ENCODE measurements at regions not wholly inside any gene's neighbourhood (a gene's known extent, or its start where the extent isn't known, plus 50 kb on each side); places are given as distances from the start of the nearest gene placed in this dataset.
"Not testable (repeated sequence)": the region's sequence is repeated elsewhere in the genome, so short reads cannot be mapped to it uniquely, and the experiment has no call there.

DNA sequence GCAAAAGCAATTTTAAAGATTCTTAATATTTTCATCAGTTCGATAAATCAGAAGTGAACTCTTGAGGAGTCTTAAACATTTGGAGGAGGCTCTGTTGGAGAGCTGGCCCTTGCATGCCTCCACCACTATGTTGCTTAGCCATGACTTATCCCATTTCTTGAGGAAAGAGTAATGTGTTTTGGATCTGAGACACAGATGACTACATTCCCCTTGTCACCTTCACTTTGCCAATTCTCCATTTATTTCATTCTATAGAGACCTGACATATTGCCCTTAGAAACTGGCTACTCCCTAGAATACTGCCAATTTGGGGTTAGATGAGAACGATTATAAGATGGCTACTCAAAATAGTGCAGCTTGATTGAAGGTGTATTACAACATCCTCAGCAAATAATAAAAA is 157.4 kb upstream of the TMEM260 start:
- no peak for DNase-seq (ENCODE audit: low spot score)

DNA sequence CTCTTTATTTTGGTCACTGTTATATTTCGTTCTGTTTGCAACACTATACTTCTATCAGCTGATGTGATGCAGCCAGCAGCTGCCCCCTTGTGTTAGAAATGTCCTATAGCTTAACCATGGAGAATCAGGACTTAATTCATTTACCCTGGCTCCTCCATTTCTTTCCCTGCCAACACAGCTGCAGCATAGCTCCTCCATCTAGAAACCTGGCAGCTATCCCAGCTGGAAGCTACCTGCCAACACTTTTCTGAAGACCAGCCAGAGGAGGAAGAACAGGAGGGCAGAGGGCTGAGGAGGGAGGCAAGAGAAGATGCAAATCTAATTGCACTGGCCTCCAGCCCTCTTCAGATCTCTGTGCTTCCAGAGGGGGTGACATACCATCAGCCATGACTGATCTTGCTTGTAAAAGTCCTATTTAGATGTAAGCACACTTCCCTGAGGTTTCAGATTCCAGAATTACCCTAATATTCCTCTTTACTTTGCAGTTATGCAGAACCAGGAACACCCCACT is 156.8 kb upstream of the TMEM260 start:
- DNase-seq (ENCODE audit: low spot score), result peak; percentile 40

DNA sequence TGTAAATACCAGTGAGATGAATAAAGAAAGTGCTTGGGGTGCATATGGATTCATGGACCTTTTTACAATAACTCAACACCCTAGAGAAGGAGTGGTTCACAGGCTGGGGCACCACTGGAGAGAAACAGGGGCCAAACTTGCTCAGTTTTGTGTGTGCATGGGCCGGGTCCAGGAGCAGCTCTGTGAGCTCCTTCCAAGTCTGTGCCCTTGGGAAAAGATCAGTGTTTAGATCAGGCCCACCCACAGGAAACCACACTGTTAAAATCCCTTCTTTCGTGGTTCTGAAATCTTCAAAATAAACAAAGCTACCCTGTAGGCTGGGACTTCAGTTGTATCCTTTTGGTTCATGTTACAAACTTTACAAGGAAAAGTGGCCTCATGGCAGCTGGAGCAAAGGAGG is 156.1 kb upstream of the TMEM260 start:
- no peak for DNase-seq (ENCODE audit: low spot score)

DNA sequence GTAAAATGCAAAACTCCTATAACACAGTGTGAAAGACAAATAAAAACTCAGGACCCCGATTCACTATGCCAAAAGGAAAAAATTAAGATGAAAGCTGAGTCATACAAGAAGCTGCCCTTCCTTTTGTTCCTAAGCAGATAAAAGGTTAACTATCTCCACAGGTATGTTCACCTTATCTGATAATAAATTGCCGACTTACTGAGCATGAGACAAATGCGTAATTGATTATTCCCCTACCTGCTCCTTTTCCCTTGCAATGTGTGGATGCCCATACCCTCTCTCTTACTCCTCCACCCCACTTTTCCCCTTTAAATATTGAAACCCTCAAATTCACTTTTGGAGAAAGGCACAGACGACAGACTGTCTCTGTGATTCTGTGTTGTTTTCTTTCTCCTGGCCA is 148.6 kb upstream of the TMEM260 start:
- DNase-seq (ENCODE audit: low spot score), result no peak

DNA sequence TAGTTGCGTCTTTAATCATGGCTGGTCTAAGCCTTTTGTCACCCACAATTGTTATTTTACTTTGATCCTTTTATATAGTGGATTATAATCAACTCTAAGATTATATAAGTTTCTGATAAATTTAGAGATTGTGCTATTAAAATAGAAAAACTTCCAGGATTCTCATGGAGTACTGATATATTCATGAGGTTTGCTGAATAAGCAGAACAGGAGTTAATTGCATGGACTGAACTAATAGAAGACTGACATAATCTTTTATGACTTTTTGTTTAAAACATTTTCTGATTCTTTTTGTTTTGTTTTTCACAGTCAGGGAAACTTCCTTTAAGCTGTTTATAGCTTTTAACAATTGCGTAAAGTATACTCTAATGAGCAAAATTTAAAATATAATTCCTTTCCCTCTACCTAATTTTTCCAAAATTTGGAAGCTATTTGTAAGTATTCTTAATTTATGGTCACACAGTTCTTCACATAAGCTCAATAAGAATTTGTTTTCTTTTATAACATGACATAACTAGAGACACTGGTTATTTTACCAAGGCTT is 129.9 kb upstream of the TMEM260 start:
- DNase-seq (ENCODE audit: low spot score), result no peak

DNA sequence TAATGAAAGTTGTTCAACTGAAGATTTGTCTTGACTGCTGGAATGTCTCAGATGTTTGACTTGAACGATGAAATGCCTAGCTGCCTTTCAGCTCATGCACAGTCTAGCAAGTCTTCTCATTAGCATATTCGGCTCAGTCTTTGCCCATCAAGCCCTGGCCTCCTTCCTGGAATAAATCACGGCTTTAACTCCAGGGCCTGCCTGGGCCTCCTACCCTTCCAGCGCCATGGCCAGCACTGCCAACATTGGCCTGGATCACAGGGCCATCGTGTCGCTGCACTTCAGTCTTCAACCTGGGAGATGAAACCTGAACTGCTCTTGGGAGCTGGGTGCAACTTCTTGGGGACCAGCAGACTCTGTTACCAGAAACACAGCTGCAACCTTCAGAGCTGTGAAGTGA is 126.7 kb upstream of the TMEM260 start:
- DNase-seq (ENCODE audit: low spot score), result no peak

DNA sequence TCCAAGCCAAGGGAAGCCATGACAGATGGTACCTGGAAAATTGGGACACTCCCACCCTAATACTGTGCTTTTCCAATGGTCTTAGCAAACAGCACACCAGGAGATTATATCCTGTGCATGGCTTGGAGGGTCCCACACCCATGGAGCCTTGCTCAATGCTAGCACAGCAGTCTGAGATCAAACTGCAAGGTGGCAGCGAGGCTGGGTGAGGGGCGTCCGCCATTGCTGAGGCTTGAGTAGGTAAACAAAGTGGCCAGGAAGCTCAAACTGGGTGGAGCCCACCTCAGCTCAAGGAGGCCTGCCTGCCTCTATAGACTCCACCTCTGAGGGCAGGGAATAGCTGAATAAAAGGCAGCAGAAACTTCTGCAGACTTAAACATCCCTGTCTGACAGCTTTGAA is 124.9 kb upstream of the TMEM260 start:
- DNase-seq (ENCODE audit: low spot score), result not testable (repeated sequence)

DNA sequence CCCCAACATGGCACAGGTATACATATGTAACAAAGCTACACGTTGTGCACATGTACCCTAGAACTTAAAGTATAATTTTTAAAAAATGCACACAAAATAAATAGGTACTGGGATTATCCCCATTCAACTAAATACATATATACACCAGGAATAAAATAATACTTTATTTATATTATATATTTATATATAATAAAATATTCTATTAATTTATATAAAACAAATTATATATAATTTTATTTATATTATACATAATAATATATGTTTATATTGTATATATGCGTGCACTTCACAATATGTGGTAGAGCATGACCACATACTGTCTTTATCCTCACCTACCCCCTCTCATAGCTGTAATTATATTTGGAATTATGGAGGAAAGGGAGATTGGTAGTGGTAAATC is 119.1 kb upstream of the TMEM260 start:
- DNase-seq (ENCODE audit: low spot score), result no peak

DNA sequence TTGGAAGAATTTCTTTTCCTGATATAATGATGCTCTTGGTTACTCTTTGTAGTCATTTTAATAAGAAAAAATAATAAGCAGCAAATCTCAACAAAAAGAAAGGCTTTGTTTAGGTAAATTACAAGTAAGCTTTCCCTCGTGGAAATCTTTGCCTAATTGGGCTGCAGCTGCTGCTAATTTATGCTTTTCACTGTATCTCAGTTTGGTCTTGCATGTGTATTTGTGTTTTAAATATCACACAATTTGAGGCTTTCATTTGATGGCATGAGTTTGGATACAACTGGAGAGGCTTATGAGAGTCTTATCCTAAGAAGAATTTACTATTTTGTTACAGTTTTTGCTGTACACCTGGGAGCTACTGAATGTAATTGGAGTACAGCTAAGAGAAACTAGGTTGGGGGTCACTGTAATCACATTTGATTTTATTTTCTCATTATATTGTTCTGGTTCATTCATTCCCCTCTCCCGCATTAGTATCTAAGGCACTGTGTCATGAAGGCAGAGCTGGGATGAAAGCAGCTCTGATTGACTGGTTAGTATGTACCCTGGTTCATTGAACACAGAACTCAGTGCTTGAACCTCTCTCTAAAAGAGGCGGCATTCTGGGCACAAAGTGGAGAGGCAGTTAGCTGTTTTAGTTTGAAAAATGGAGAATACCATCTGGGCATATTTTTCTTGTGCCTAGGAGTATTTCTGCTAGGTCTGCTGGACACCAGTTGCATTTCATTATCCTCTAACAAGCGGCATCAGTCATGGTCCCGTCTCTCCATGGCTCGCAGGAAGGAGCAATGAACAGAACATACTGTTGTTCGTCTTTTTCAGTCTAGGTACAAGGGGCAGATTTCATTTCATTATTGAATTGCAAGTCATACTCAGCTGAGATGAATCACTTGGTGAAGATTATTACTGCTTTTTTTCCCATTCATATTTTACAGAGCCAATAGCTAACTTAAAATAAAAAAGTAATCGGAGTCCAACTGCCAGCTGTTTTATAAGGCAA is 118.0 kb upstream of the TMEM260 start:
- DNase-seq (ENCODE audit: low spot score), result no peak

DNA sequence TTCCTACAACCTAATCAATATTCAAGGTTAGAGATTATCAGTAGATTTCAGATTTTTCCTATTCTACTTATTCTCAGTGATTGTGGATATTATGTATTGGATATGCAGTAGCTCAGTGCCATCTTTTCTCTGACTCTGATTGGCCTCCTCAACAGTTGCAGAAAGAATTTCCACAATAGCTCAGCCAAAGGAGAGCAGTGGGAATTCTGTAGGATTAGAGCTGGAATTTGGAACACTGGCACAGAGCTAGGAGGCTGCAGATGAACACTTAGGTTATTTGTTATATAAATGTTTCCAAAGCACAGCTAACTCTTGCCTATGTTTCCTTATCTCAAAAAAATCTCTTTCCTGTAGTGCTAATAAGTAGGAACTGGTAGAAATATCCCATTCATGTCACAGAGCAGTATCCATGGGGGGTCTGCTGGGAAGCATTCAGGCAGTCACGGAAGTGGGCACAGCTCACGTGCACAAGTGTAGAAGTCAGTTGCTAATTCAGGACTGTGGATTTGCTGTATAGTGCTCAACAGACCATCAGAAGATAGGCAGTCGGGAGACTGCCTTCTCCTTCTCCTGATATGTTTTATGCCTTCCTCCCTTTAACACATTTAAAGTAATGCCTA is 116.2 kb upstream of the TMEM260 start:
- no peak for DNase-seq (ENCODE audit: low spot score)

DNA sequence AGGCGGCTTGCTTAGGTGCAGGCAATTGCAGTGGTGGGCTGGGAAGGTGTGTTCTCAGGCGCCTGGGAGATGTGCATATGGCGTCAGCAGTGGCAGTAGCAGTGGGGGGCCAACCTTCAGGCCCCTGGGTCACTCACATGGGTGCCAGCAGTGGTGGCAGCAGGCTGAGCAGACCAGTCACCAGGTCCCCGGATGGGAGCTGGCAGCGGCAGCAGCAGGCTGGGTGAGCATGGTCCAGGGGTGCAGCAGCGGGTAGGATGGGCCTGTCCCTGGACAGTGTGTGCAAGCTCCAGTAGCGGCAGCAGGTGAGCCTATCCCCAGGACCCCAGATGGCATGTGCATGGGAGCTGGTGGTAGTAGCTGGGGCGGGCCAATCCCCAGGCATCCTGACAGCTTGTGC is 108.5 kb upstream of the TMEM260 start:
- no peak for DNase-seq (ENCODE audit: low spot score)

DNA sequence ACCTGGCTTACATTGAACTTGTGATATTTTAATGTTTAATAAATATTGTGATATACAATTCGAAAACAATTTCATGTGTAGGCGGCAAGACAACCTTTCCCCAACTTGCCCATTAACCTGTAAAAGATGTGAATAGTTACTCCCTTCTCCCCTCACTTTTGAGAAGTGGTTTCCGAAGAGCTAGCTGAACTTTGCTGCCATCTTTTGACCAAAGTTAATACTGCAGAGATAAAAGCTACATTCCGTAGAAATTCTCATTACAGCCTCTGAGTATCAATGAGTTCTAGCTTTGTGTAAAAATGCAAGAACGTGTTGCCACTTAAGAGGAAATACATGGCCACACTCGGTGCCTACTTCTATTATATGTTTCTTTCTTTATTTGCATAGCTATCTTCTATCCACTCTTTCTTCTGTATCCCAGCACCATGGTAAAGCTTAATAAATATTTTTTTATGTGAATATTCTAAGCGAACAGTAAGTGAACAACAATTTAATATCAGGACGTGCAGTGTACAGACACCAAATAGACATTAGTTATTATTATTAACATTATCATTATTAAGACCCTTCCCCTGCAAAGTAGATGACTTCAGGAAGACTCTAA is 105.1 kb upstream of the TMEM260 start:
- peak; percentile 21 for DNase-seq (ENCODE audit: low spot score)

DNA sequence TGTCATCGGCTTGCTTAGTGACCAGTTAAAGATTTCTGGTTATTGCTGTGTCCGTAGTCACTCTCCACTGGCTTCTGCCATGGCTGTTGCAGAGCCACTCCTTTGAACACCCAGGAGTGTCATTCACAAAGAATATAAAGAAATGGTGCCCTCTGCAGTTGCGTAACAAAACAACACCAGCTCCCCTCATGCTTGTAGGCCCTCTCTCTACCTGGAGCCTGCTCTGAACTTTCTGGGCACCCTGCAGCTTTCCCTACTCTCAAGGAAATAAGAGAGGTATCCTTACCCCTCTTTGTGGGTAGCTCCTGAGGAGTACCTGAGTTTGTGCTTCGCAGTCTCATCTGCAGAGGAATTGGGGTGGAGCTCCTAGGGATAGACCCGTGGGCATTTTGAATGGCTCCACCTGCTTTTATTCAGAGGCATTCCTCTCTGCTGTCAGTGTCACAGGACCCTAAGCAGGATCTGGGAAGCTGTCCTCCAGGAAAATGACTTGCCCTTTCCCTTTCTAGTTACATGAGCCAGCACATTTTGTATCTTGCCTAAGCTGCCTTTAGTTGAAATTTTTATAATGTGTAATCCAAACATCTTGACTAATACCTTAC is 97.2 kb upstream of the TMEM260 start:
- no peak for DNase-seq (ENCODE audit: low spot score)

DNA sequence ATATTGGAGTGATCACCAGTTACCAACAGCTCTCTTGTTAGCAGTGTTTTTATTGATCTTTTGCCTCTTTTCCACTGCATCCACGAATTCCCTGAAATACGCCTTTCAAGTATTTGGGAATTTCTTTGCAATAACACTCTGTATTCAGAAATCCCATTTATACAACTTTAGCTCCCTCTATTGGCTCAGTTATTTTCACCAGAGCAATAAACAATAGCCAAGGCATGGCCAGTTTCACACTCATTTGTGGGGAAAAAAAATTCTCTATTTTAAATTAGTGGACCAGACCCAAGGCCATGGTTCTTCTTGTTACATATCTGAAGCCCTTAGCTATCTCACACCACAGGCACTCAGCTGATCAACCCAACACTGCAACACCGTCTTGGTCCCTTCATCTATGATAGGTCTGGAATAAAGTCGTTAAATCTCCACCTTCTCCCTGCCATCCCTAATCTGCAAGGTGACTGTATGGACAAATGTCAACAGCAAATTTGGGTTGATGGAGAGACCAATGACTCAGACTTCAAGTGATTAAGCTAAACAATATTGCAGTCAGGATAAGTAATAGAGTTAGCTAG is 92.4 kb upstream of the TMEM260 start:
- DNase-seq (ENCODE audit: low spot score), result no peak

DNA sequence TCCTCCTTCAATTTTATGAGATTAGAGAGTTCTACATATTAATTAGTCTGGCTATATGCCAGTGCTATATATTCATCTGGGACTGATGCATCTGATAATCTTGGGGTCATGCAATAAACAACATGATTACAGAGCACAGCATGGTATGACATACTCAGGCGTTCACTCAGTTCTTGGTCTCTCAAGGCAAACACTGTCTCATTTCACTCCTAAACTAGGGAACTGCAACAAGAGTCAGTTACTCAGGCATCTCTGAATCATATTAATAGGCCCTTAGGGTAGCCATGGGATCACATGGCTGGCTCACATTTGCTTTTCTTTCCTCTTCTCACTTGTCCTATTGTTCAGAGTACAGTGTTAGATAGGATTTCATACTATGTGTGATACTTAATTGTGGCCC is 91.8 kb upstream of the TMEM260 start:
- no peak for DNase-seq (ENCODE audit: low spot score)

DNA sequence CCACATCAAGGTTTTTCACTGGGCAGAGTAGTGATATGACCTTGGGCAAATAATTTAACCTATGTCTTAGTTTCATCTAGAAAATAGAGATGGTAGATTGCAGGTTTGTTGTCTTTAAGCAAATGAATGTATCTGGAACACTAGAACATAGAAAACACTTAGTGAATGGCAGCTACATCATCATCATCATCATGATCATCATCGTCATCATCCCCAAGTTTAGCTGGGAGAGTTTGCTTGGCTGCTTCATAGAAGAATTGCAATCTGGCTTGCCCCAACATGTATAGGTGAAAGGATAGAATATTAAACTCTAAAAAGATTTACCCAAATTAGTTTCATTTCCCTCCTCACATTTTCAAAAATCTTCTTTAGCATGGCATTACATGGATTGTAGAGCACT is 91.3 kb upstream of the TMEM260 start:
- DNase-seq (ENCODE audit: low spot score), result no peak

DNA sequence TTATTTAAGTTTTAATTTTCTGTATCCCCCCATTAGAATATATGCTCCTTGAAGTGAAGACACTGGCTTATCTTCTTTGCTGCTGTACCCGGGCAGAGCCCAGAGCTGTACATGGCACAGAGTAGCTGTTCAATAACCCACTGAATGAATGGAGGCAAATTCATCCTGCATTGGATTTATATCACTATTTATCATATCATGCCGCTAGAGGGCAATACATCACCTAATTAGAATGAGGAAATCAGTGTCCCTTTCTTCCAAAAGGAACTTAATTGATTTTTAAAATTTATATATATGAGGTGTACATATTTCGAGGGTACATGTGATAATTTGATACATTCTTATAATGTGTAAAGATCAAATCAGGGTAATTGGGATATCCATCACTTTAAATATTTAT is 89.2 kb upstream of the TMEM260 start:
- DNase-seq (ENCODE audit: low spot score), result no peak

DNA sequence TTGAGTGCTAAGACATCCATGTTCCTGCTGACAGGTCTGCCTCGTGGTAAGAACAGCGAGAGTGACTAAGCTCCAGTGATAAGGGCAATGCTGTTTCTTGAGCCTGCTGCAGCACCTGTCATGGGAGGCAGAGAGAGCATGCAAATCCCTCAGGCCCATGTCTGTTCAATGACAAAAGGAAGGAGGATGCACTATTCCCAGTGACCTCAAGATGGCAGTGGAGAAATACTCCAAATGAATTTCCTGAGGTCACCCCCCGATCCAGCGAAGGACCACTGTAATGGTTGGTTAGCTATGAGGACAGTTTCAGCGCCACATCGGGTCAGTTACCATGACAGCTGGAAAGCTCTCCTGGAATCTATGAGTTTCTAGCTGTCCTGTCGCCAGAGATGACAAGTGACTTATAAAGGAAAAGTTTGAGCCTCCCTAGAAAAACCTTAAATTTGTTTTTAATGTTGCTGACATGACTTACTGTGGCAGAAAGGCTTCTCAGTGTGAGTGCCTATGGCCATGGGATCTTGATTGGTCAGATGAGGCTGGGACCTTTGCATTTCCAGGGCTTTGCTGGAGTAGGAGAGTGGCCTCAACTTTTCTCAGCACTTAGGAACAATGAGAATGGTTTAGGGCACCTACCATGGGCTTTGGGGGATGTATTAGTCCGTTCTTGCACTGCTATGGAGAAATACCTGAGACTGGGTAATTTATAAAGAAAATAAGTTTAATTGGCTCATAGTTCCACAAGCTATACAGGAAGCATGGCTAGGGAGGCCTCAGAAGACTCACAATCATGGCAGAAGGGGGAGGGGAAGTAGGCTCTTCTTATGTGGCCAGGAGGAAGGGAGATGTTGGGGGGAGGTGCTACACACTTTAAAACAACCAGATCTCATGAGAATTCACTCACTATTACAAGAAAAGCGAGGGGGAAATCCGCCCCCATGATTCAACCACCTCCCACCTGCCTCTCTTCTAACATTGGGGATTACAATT is 88.0 kb upstream of the TMEM260 start:
- peak; percentile 19 for DNase-seq (ENCODE audit: low spot score)

DNA sequence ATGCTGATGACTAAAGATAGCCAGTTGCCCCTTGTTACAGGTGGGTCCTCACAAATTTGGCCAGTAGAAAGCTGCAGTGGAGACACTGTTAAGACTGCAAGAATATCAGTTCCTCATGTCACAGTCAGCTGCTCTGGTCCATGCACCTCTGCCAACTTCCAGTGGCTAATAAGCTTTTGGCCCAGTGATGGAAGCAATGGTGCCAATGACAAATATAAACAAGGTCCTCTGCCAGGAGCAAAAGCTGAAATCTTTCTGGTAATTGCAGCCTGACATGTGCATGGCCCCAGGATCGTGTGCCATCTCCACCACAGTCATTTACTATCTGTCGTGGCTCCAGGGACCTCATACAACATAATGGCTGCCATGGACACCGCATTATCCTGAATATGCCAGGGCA is 85.4 kb upstream of the TMEM260 start:
- DNase-seq (ENCODE audit: low spot score), result no peak

DNA sequence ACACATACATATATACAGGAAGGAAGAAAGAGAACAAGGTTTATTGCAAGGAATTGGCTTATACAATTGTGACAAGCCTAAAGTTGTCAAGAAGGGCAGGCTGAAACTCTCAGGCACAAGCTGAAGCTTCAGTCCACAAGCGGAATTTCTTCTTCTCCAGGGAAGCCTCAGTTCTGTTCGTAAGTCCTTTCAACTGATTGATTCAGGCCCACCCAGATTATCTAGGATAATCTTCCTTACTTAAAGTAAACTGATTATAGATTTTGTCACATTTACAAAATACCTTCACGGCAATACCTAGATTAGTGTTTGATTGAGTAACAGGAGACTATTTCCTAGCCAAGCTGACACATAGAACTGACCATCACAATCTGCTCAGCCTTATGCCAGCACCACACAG is 81.5 kb upstream of the TMEM260 start:
- DNase-seq (ENCODE audit: low spot score), result no peak
